NCI-H345 treated with DMSO at 0.1 percent for 48 hours (cell line): ENCODE measurements at regions not wholly inside any gene's neighbourhood (a gene's known extent, or its start where the extent isn't known, plus 50 kb on each side); places are given as distances from the start of the nearest gene placed in this dataset.
"Not testable (repeated sequence)": the region's sequence is repeated elsewhere in the genome, so short reads cannot be mapped to it uniquely, and the experiment has no call there.

Source experiments
- DNase-seq: peaks from one replicate; lab custom pipeline; 2025; ENCODE audit not compliant: unreplicated experiment; lab: John Stamatoyannopoulos, UW

DNA sequence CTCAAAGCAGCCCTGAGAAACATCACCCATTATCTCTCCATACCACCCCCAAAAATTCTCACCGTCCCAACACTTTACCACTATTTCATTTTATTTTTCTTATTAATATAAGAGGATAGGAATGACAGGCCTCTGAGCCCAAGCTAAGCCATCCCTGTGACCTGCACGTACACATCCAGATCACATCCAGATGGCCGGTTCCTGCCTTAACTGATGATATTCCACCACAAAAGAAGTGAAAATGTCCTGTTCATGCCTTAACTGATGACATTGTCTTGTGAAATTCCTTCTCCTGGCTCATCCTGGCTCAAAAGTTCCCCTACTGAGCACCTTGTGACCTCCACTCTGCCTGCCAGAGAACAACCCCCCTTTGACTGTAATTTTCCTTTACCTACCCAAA, 1802.9 kb upstream of the PCDH20 start:
- DNase-seq: not testable (repeated sequence)

DNA sequence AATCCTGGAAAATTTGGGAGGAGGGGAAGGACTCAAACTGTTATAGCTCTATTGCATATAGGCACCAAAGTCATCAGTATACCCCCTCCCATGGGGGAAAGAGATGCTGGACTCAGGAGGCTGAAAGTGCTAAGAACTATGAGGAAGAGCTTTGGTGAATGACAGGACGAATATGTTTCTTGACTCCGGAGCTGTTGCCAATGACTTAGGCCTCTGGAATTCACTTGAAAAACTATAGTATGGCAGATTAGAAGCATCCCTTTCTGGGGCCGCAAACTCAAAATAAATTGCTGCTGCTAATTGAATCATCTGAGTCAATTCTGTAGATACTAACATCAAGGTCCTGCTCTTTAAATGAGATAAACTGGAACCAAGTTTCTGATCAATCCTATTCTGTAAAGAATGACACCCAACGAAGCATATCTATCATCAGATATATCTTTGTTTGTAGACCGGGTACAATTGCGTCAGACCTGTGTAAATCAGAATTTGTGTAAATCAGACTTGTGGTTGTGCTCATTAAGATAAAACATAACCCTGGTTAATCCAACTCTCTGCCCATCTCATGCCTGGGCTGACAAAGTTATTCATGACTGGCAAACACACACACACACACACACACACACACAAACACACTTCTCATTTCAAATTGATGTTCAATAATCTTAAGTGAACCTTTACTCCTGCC, 1793.8 kb upstream of the PCDH20 start:
- no peak for DNase-seq

DNA sequence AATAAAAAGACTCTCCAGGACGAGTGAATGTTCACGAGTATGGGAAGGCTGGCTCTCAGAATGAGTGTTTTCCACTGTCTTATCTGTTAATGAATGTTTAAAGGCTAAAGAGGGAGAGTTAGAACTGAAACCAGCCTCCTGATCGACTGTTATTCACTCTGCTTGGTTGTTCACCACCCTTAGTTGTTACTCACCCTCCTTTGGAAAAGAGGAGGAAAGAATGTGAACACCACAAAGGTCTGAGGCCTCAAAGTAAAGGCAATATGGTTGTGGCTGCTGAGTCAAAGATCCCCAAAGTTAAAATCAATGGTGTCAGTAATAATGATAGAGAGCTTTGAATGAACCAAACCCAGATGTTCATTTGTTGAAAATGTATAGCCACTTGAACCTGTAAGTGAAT, 1793.2 kb upstream of the PCDH20 start:
- no peak for DNase-seq

DNA sequence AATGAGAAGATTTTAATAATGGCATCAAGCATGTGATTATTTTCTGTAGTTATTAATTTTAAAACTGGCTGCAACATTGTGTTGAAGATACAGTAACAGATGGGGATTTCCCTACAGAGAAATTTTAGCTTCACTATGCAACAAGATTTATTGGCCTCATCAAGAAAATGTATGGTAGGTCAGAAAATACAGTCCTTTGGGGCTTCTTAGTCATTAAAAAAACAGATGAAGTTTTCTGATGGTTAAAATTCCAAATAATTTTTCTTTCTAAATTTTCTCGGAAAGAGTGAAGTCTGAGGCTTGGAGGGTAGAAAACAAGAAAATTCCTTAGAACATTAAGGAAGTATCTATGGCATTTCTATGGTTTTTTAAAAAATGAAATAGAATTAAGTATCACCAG, 1790.8 kb upstream of the PCDH20 start:
- no peak for DNase-seq

- no peak for DNase-seq
Measured at GRCh38 chr13:63201493-63201892, 1785.8 kb upstream of the PCDH20 start.

DNA sequence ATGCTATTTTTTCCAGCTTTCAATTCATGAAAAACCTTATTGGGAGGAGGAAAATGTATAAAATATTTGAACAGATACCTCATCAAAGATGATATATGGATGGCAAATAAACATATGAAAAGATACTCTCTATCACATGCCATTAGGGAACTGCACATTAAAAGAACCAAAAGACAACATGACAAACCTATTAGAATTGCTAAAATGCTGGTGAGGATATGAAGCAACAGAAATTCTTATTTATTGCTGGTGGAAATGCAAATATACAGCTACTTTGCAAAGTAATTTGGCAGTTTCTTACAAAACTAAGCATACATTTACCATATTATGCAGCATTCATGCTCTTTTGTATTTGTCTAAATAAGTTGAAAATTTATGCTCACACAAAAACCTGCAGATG, 1783.9 kb upstream of the PCDH20 start:
- DNase-seq: no peak

DNA sequence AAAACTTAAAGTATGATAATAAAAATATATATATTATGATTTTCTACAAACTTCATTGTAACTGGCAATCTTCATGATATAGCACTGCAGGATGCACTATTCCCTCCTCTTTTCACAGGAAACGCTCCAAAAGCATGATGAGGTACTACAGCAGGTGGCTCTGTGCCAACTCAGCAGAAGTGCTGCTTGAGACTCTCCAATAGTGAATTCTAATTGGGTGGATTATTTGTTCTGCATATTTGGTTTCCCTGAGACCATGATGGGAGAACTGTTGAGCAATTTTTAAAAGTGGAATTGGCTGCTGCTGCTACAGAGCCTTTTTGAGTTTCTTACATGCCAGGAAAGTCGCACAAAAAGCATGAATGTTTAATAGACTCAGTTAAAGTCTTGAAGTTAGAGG, 1782.4 kb upstream of the PCDH20 start:
- peak; percentile 75 for DNase-seq

- no peak for DNase-seq
Measured at GRCh38 chr13:63195726-63196125, 1780.1 kb upstream of the PCDH20 start.

DNA sequence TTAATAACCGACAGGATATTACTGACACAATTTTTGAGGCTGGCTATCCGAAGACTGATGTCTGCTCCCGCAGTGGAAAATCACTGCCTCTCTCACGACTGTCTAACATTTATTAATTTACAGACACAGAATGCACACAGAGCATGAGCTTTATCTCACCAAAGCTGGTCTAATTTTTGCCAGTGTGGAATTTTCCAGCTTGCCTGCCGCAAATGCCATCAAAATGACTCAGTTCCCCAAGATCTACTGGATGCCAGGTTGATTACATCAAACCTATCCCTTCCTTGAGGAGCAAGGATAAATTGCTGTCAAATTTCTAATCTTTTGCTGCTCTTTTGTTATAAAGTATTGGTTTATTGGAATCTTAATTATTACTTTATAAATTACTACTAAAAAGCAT, 1775.1 kb upstream of the PCDH20 start:
- DNase-seq: no peak

- no peak for DNase-seq
Measured at GRCh38 chr13:63190219-63190618, 1774.6 kb upstream of the PCDH20 start.

- DNase-seq: no peak
Measured at GRCh38 chr13:63189712-63190111, 1774.1 kb upstream of the PCDH20 start.

DNA sequence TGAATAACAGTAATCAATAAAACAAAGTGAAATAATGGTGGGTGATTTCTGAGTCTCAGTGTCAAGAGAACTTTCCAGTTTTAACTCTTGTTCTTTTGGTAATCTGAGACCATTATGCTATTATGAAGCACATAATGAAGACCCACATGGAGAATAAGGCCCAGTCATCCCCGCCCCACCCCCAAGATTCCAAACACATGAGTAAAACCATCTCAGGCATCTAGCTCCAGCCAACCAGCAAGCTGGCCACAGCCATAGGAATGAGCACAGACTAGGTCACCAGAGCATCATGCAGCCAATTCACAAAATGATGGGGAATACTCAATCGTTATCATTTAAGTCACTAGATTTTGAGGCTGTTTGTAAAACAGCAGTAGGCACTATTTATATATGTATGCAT, 1769.0 kb upstream of the PCDH20 start:
- DNase-seq: no peak

DNA sequence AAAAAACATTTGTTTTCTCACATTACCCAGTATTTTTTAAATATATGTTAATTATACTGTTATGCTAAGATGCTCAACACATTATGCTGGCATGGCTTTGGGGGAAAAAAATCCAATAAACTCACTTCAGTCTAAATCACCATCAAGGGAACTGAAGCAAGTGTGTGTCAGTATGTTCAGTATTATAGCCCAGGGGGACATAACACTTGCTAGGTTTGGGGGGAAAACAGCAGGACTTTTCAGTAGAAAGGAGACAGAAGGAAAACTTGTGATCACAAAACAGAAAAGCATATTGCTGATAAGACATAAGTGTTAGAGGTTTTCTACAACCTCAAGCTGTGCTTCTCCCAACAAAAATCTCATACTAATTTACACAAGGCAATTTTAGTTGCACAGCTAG, 1759.9 kb upstream of the PCDH20 start:
- no peak for DNase-seq

- no peak for DNase-seq
Measured at GRCh38 chr13:63167699-63168337, 1752.2 kb upstream of the PCDH20 start.

GRCh38 chr13:63166345-63166744, 1750.7 kb upstream of the PCDH20 start:
- DNase-seq: no peak

- no peak for DNase-seq
Measured at GRCh38 chr13:63163903-63164302, 1748.3 kb upstream of the PCDH20 start.

DNA sequence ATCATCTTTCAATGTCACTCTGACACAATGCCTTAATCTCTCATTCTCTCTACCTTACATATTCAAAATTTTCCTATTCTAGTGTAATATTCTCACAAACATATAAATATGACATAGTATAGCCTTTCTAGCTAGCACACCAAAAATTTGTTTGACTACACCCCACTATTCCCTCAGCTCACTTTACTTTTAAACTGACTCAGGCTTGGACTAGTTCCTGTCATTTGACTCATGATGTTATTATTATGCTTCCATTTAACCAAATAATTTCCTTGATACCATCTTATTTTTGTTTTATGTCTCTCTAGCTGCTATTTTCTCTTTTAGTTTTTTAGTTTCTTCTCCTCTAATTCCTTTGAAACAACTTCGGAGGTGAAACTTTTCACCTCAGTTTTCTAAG, 1745.6 kb upstream of the PCDH20 start:
- DNase-seq: no peak

GRCh38 chr13:63156816-63157215, 1741.2 kb upstream of the PCDH20 start:
- no peak for DNase-seq

DNA sequence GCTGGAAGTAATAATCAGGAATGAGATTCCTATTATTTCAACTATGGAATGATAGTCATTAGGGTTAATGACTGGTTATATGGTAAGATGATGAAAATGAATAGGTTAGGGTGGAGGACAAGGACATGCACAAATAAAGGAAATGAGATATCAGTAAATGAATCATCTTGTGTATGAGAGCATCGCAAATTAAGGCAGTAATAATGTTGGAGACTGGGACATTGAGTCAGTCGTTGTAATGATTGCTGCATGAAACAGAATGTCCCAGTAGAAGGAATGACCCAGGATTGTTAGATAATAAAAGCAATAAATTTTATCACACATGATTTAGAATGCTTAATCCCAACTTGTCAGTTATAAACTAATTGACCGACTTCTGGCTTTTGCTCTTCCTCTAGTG, 1733.7 kb upstream of the PCDH20 start:
- no peak for DNase-seq

- DNase-seq: no peak
Measured at GRCh38 chr13:63139277-63139676, 1723.6 kb upstream of the PCDH20 start.

GRCh38 chr13:63129995-63130394, 1714.3 kb upstream of the PCDH20 start:
- no peak for DNase-seq

DNA sequence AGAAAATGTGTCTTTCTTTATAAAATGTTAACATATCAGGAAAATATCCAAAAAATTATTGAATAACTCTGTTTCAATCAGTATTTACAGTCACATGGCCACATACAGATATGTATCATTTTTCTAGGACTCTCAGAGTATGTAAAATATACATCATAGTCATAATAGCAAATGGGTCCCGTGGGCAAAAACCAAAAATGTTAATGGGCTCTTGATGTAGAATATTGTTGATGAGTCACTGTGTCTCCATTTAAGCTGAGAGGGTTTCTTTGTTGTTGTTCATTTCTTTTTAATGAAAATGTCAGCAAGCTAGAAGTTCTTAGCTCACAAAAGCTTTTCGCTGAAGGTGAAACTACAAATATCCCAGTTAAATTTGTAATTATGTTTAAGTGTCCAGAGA, 1713.1 kb upstream of the PCDH20 start:
- no peak for DNase-seq

DNA sequence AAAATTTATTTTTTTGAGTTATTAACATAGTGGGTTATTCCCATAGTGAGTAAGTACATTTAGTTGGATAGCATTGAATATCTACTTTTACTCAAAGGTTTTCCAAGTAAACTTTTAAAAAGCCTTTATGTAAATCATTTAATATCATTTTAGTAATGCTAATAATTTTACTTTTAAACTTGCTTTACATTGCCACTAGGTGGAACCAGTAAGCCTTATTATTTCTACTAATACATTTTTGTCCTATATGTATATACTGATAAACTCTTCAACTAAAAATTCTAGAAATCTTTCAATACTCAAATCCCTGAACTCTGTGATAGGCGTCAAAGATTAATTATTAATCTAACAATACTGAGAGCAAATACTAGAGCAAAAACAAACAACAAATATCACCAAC, 1709.2 kb upstream of the PCDH20 start:
- DNase-seq: no peak
